Osteoblast (primary cell): ENCODE measurements at regions not wholly inside any gene's neighbourhood (a gene's known extent, or its start where the extent isn't known, plus 50 kb on each side); places are given as distances from the start of the nearest gene placed in this dataset.

Experiments used
- DNase-seq: peaks from one replicate; pipeline ENCODE4 v3.0.0; 2011; ENCODE audit warnings: low spot score, mixed read lengths; ENCODE audit not compliant: insufficient read length; ENCODE audit errors: missing footprints
- H2AFZ ChIP-seq: 2 replicates; pipeline ENCODE4 v1.6.0; 2011; ENCODE audit warnings: mild to moderate bottlenecking, low read length
- H3K27ac ChIP-seq: 2 replicates; pipeline ENCODE4 v1.5.1; 2011; ENCODE audit warnings: mild to moderate bottlenecking, low read depth, low read length, moderate library complexity
- H3K27me3 ChIP-seq: 2 replicates; pipeline ENCODE4 v1.6.0; 2012; ENCODE audit warnings: mild to moderate bottlenecking, control low read depth, inconsistent platforms, low read length, moderate library complexity; ENCODE audit not compliant: insufficient read depth
- H3K36me3 ChIP-seq: 2 replicates; pipeline ENCODE4 v1.5.1; 2011; ENCODE audit warnings: mild to moderate bottlenecking, low read length, control low read depth, moderate library complexity; ENCODE audit not compliant: insufficient read depth
- H3K4me1 ChIP-seq: 2 replicates; pipeline ENCODE4 v1.5.1; 2011; ENCODE audit warnings: mild to moderate bottlenecking, low read length, control low read depth, moderate library complexity; ENCODE audit not compliant: insufficient read depth
- H3K4me2 ChIP-seq: 2 replicates; pipeline ENCODE4 v1.6.0; 2011; ENCODE audit warnings: mild to moderate bottlenecking, low read length; ENCODE audit not compliant: insufficient read depth
- H3K4me3 ChIP-seq: fragments of 200-600 bp; sonication (generic); 3 replicates; pipeline ENCODE4 v1.5.1; 2012; ENCODE audit warnings: mild to moderate bottlenecking, low read length, inconsistent platforms; ENCODE audit not compliant: insufficient read depth
- H3K79me2 ChIP-seq: 2 replicates; pipeline ENCODE4 v1.6.0; 2012; ENCODE audit warnings: mild to moderate bottlenecking, low read length, control low read depth, inconsistent platforms; ENCODE audit not compliant: insufficient read depth
- H3K9me3 ChIP-seq: 2 replicates; pipeline ENCODE4 v1.5.1; 2011; ENCODE audit warnings: low read depth, low read length, control low read depth
- H4K20me1 ChIP-seq: 2 replicates; pipeline ENCODE4 v1.6.0; 2012; ENCODE audit warnings: mild to moderate bottlenecking, low read length, control low read depth; ENCODE audit not compliant: insufficient read depth
- CTCF ChIP-seq: IDR thresholded peaks from 2 replicates; pipeline ENCODE4 v1.5.1; 2011; ENCODE audit warnings: mild to moderate bottlenecking, low read depth, low read length, moderate library complexity; ENCODE audit errors: extremely low read depth

- no peak overlapping the region for H3K4me2 ChIP-seq
- peaks cover 2% of the 10 kb centered on the region for H3K9me3 ChIP-seq
- H3K4me3 ChIP-seq: no peak overlapping the region
- H3K79me2 ChIP-seq: no peaks in the 10 kb centered on the region
- H4K20me1 ChIP-seq: no peaks in the 10 kb centered on the region
- H3K27ac ChIP-seq: no peak overlapping the region
- no peaks in the 10 kb centered on the region for H3K36me3 ChIP-seq
- DNase-seq: no peak
- H2AFZ ChIP-seq: no peak overlapping the region
- H3K27me3 ChIP-seq: no peaks in the 10 kb centered on the region
- no peaks in the 10 kb centered on the region for H3K4me1 ChIP-seq
- no peak for TF ChIP-seq CTCF
These were observed 367.3 kb upstream of the C9orf72 start for GRCh38 chr9:27940535-27940934.

GRCh38 chr9:27943501-27943900, 370.2 kb upstream of the C9orf72 start:
- no peak for TF ChIP-seq CTCF
- no peak overlapping the region for H3K27ac ChIP-seq
- H3K79me2 ChIP-seq: no peaks in the 10 kb centered on the region
- H3K27me3 ChIP-seq: no peaks in the 10 kb centered on the region
- peaks cover 2% of the 10 kb centered on the region for H3K9me3 ChIP-seq
- H4K20me1 ChIP-seq: no peaks in the 10 kb centered on the region
- H3K4me2 ChIP-seq: no peak overlapping the region
- H2AFZ ChIP-seq: no peak overlapping the region
- no peak overlapping the region for H3K4me3 ChIP-seq
- H3K36me3 ChIP-seq: no peaks in the 10 kb centered on the region
- DNase-seq: no peak
- no peaks in the 10 kb centered on the region for H3K4me1 ChIP-seq

GRCh38 chr9:27945386-27945785, 372.1 kb upstream of the C9orf72 start:
- no peak for TF ChIP-seq CTCF
- peaks cover 8% of the 10 kb centered on the region for H3K9me3 ChIP-seq
- no peak overlapping the region for H3K4me2 ChIP-seq
- DNase-seq: no peak
- H3K27ac ChIP-seq: no peak overlapping the region
- no peak overlapping the region for H3K4me3 ChIP-seq
- H4K20me1 ChIP-seq: no peaks in the 10 kb centered on the region
- no peaks in the 10 kb centered on the region for H3K4me1 ChIP-seq
- H3K36me3 ChIP-seq: no peaks in the 10 kb centered on the region
- H2AFZ ChIP-seq: no peak overlapping the region
- H3K79me2 ChIP-seq: no peaks in the 10 kb centered on the region
- no peaks in the 10 kb centered on the region for H3K27me3 ChIP-seq

GRCh38 chr9:27950382-27950781, 377.1 kb upstream of the C9orf72 start:
- TF ChIP-seq CTCF: no peak

More at GRCh38 chr9:27950382-27950781, 377.1 kb upstream of the C9orf72 start:
- no peak overlapping the region for H2AFZ ChIP-seq
- DNase-seq: no peak
- H3K36me3 ChIP-seq: no peaks in the 10 kb centered on the region
- no peaks in the 10 kb centered on the region for H3K79me2 ChIP-seq
- H3K27ac ChIP-seq: no peak overlapping the region
- H3K4me2 ChIP-seq: no peak overlapping the region
- no peaks in the 10 kb centered on the region for H4K20me1 ChIP-seq
- H3K4me1 ChIP-seq: no peaks in the 10 kb centered on the region
- no peaks in the 10 kb centered on the region for H3K27me3 ChIP-seq
- H3K4me3 ChIP-seq: no peak overlapping the region
- H3K9me3 ChIP-seq: peaks cover 11% of the 10 kb centered on the region
